Gastroesophageal sphincter (tissue), 4 donors: ENCODE measurements at regions not wholly inside any gene's neighbourhood (a gene's known extent, or its start where the extent isn't known, plus 50 kb on each side); places are given as distances from the start of the nearest gene placed in this dataset.

Experiments used
- ATAC-seq: fragments of 150-250 bp; one replicate; pipeline ENCODE4 v1.9.1; 2016; ENCODE audit warnings: mild to moderate bottlenecking, moderate library complexity
- H3K27ac ChIP-seq, 4 donors: fragments of 200-600 bp; sonication (generic) in 3 of 4; 1 replicate in 3 of 4; 2 replicates in 1 of 4; pipeline ENCODE4 v1.5.1; 2016 to 2019
- H3K27me3 ChIP-seq: fragments of 200-600 bp; sonication (generic); one replicate; pipeline ENCODE4 v1.5.1; 2019
- H3K36me3 ChIP-seq, 2 donors: fragments of 200-600 bp; sonication (generic); one replicate each; pipeline ENCODE4 v1.5.1; 2019; ENCODE audit warnings: control low read depth in 1 of 2
- H3K4me1 ChIP-seq, 3 donors: fragments of 200-600 bp; sonication (generic); 1 replicate in 2 of 3; 2 replicates in 1 of 3; pipeline ENCODE4 v1.5.1; 2016 to 2019; ENCODE audit warnings: control low read depth in 2 of 3
- H3K4me3 ChIP-seq, 2 donors: fragments of 200-600 bp; sonication (generic); one replicate each; pipeline ENCODE4 v1.5.1; 2019; ENCODE audit warnings: mild to moderate bottlenecking in 1 of 2, moderate library complexity in 1 of 2
- H3K9me3 ChIP-seq, 3 donors: fragments of 200-600 bp; sonication (generic); one replicate each; pipeline ENCODE4 v1.5.1; 2017 to 2019; ENCODE audit warnings: control low read depth in 2 of 3
- EP300 ChIP-seq: sonication (generic); formaldehyde crosslinking; IDR thresholded peaks from one replicate; pipeline ENCODE4 v1.6.1; 2017; ENCODE audit warnings: antibody characterized with exemption, mild to moderate bottlenecking
- POLR2A ChIP-seq, 2 donors: fragments of 450-650 bp; IDR thresholded peaks; one replicate each; pipeline ENCODE4 v1.6.1; 2017; ENCODE audit warnings: antibody characterized with exemption in 2 of 2, mild to moderate bottlenecking in 2 of 2, moderate library complexity in 1 of 2
- POLR2AphosphoS5 ChIP-seq: sonication (generic); formaldehyde crosslinking; IDR thresholded peaks from one replicate; pipeline ENCODE4 v1.6.1; 2017; ENCODE audit warnings: antibody characterized with exemption
- WGBS, 2 donors: methylation state at CpG; one replicate each; pipeline ENCODE4 v1.1.5; 2018; ENCODE audit warnings: low coverage in 1 of 2; 5-methylcytosine and 5-hydroxymethylcytosine counted together
- TF ChIP-seq, protein P1 (sequence below), 4 experiments: fragments of 200-600 bp in 2 of 4; fragments of 450-650 bp in 2 of 4; sonication (generic) in 1 of 4; IDR thresholded peaks; one replicate each; pipeline ENCODE4 v1.5.1; 2017 to 2019; ENCODE audit warnings: antibody characterized with exemption in 4 of 4, mild to moderate bottlenecking in 2 of 4, moderate library complexity in 2 of 4

DNA sequence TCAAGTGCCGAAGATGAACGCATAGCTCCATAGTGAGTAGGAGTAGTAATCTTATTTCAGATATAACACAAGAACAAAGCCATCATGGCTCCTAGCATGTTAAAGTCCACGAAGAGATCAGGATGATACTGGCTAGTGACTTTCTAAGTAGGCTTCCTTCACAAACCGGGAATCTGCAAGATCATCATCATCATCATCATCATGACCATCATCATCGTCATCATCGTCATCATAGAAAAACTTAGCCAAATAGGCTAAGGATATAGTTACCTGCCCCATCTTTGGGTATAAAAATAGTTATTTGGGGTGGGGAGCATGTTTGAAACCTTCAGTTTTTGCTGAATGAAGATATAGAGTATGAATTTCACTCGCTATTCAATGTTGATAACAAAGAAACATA is 57.9 kb downstream of the PYDC2 start:
- no peak for TF ChIP-seq EP300
- TF ChIP-seq, protein P1, sequence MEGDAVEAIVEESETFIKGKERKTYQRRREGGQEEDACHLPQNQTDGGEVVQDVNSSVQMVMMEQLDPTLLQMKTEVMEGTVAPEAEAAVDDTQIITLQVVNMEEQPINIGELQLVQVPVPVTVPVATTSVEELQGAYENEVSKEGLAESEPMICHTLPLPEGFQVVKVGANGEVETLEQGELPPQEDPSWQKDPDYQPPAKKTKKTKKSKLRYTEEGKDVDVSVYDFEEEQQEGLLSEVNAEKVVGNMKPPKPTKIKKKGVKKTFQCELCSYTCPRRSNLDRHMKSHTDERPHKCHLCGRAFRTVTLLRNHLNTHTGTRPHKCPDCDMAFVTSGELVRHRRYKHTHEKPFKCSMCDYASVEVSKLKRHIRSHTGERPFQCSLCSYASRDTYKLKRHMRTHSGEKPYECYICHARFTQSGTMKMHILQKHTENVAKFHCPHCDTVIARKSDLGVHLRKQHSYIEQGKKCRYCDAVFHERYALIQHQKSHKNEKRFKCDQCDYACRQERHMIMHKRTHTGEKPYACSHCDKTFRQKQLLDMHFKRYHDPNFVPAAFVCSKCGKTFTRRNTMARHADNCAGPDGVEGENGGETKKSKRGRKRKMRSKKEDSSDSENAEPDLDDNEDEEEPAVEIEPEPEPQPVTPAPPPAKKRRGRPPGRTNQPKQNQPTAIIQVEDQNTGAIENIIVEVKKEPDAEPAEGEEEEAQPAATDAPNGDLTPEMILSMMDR (IDR thresholded peaks at IDR 0.05) = no peak
- no peak for TF ChIP-seq POLR2AphosphoS5
- TF ChIP-seq POLR2A (IDR thresholded peaks at IDR 0.05) = no peak
- no peak for ATAC-seq
- WGBS, 2 donors = 87 to 88% methylated on average over 6 to 7 of the region's 7 CpGs
- no peak overlapping the region for H3K27ac ChIP-seq
- H3K4me1 ChIP-seq = no peaks in the 10 kb centered on the region
- H3K9me3 ChIP-seq = no peaks in the 10 kb centered on the region
- no peaks in the 10 kb centered on the region for H3K27me3 ChIP-seq
- no peaks in the 10 kb centered on the region for H3K36me3 ChIP-seq
- H3K4me3 ChIP-seq = no peak overlapping the region

DNA sequence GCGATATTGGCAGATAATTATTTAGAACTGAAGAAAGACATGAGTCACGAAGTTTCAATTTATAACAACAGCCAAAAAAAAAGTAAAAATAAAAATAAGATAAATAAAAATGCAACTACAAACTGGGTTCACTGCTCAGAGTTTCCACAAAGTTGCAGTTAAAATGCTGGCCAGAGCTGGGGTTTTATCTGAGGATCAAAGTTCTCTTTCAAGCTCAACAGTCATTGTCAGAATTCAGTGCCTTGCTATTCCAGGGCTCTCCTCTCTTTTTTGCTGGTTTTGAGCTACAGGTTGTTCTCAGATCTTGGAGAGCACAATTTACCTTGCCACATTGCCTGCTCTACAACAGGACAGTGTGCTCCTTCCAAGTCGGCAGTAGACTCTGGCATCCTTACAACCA is 60.1 kb downstream of the PYDC2 start:
- H3K27me3 ChIP-seq = no peaks in the 10 kb centered on the region
- no peaks in the 10 kb centered on the region for H3K9me3 ChIP-seq
- H3K4me1 ChIP-seq = no peaks in the 10 kb centered on the region
- no peak overlapping the region for H3K4me3 ChIP-seq
- no peaks in the 10 kb centered on the region for H3K36me3 ChIP-seq
- TF ChIP-seq, protein P1 (IDR thresholded peaks at IDR 0.05) = no peak
- no peak for TF ChIP-seq POLR2A (IDR thresholded peaks at IDR 0.05)
- no peak for TF ChIP-seq EP300
- TF ChIP-seq POLR2AphosphoS5 = no peak
- ATAC-seq = no peak
- H3K27ac ChIP-seq = no peak overlapping the region
- WGBS, 2 donors = 72 to 90% methylated on average over 2 to 3 of the region's 3 CpGs

DNA sequence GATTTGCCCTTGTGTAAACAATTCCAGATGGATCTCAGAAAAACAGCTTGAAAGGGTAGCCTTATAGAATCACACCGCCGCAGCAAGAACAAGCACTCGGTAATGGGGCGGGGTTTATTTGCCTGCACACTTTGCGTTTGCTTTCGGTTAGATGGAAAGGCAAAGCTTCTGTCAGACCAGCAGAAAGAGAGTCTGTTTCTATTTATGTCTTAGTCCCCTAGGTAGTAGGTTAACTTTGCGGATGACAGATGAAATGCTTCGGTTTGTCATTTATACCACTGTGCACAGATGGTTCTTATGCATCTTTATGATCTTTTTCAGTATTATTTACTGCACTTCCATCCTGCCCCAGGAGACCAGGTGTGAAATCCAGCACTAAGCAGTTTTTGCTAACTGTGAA is 62.2 kb downstream of the PYDC2 start:
- TF ChIP-seq POLR2AphosphoS5 (no peak), EP300 (no peak), POLR2A (IDR thresholded peaks at IDR 0.05) (no peak)
- TF ChIP-seq, protein P1 (IDR thresholded peaks at IDR 0.05) = no peak
- H3K4me1 ChIP-seq = no peaks in the 10 kb centered on the region
- ATAC-seq = no peak
- H3K36me3 ChIP-seq = no peaks in the 10 kb centered on the region
- H3K9me3 ChIP-seq = no peaks in the 10 kb centered on the region
- H3K4me3 ChIP-seq = no peak overlapping the region
- 83 to 92% methylated on average over 8 of the region's 8 CpGs for WGBS, 2 donors
- H3K27ac ChIP-seq = no peak overlapping the region
- no peaks in the 10 kb centered on the region for H3K27me3 ChIP-seq

DNA sequence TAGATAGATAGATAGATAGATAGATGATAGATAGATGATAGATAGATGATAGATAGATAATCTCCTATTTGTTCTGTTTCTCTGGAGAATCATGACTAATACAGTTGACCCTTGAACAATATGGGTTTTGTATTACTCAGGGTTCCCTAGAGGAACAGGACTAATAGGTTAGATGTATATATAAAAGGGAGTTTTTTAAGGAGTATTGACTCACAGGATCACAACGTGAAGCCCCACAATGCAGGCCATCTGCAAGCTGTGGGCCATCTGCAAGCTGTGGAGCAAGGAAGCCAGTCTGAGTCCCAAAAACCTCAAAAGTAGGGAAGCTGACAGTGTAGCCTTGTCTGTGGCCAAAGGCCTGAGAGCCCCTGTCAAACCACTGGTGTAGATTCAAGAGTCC is 67.6 kb downstream of the PYDC2 start:
- Histone ChIP-seq H3K9me3 (no peaks in the 10 kb centered on the region), H3K27me3 (no peaks in the 10 kb centered on the region), H3K4me3 (no peak overlapping the region), H3K4me1 (no peaks in the 10 kb centered on the region), H3K36me3 (no peaks in the 10 kb centered on the region), H3K27ac (no peak overlapping the region)
- WGBS, 2 donors = 88% methylated on average over 1 of the region's 1 CpG; no CpG with 5 or more reads in 1 of the 2 donors
- no peak for TF ChIP-seq POLR2A (IDR thresholded peaks at IDR 0.05)
- TF ChIP-seq EP300 = no peak
- TF ChIP-seq POLR2AphosphoS5 = no peak
- TF ChIP-seq, protein P1 (IDR thresholded peaks at IDR 0.05) = no peak
- ATAC-seq = no peak

DNA sequence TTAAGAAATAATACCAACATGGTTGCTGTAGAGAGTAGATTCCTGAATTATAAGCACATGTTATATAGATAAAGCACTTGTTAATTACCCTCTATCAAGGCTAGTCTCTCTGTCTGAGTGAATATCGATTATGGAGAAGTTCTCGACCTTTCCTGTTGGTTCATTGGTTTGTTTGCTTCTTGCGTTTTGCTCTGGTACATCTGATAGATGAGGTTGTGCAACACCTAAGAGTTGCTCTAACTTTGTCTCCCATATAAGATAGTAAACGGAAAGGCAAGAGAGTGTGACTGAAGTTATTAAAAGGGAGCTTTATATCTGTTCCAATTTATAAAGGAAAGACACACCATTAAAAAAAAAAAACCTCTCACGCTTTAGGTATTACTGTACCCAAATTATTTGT is 69.0 kb downstream of the PYDC2 start:
- Histone ChIP-seq H3K4me1 (no peaks in the 10 kb centered on the region), H3K27ac (no peak overlapping the region), H3K27me3 (no peaks in the 10 kb centered on the region), H3K36me3 (no peaks in the 10 kb centered on the region), H3K9me3 (no peaks in the 10 kb centered on the region), H3K4me3 (no peak overlapping the region)
- TF ChIP-seq EP300 = no peak
- TF ChIP-seq, protein P1 (IDR thresholded peaks at IDR 0.05) = no peak
- no peak for TF ChIP-seq POLR2AphosphoS5
- no peak for TF ChIP-seq POLR2A (IDR thresholded peaks at IDR 0.05)
- ATAC-seq = no peak
- WGBS, 2 donors = 88 to 90% methylated on average over 5 of the region's 5 CpGs
